Peyer's patch (tissue), 4 donors: ENCODE measurements at regions not wholly inside any gene's neighbourhood (a gene's known extent, or its start where the extent isn't known, plus 50 kb on each side); places are given as distances from the start of the nearest gene placed in this dataset.

Source experiments
- DNase-seq, 3 donors: peaks; one replicate each; pipeline ENCODE4 v3.0.0-alpha.2; 2017 to 2019
- H3K27ac ChIP-seq, 4 donors: fragments of 200-600 bp; sonication (generic); one replicate each; pipeline ENCODE4 v1.5.1; 2016 to 2019
- H3K27me3 ChIP-seq, 2 donors: fragments of 200-600 bp; sonication (generic); one replicate each; pipeline ENCODE4 v1.5.1; 2019
- H3K36me3 ChIP-seq, 3 donors: fragments of 200-600 bp; sonication (generic); one replicate each; pipeline ENCODE4 v1.5.1; 2016 to 2019
- H3K4me1 ChIP-seq, 4 donors: fragments of 200-600 bp; sonication (generic); one replicate each; pipeline ENCODE4 v1.5.1; 2016 to 2019
- H3K4me3 ChIP-seq, 4 donors: fragments of 200-600 bp; sonication (generic); 1 replicate in 3 of 4; 2 replicates in 1 of 4; pipeline ENCODE4 v1.5.1; 2016 to 2019; ENCODE audit warnings: mild to moderate bottlenecking in 1 of 4
- H3K9me3 ChIP-seq, 4 donors: fragments of 200-600 bp; sonication (generic); one replicate each; pipeline ENCODE4 v1.5.1; 2016 to 2019; ENCODE audit warnings: mild to moderate bottlenecking in 1 of 4
- POLR2A ChIP-seq, 2 donors: fragments of 450-650 bp; IDR thresholded peaks; one replicate each; pipeline ENCODE4 v1.5.1; 2017; ENCODE audit warnings: antibody characterized with exemption in 2 of 2, mild to moderate bottlenecking in 2 of 2, moderate library complexity in 2 of 2
- TF ChIP-seq, protein P1 (sequence below), 6 experiments: fragments of 450-650 bp in 4 of 6; fragments of 200-600 bp in 2 of 6; sonication (generic) in 1 of 6; IDR thresholded peaks; one replicate each; pipeline ENCODE4 v1.5.1; 2017 to 2019; ENCODE audit warnings: antibody characterized with exemption in 6 of 6, mild to moderate bottlenecking in 3 of 6, moderate library complexity in 1 of 6

DNA sequence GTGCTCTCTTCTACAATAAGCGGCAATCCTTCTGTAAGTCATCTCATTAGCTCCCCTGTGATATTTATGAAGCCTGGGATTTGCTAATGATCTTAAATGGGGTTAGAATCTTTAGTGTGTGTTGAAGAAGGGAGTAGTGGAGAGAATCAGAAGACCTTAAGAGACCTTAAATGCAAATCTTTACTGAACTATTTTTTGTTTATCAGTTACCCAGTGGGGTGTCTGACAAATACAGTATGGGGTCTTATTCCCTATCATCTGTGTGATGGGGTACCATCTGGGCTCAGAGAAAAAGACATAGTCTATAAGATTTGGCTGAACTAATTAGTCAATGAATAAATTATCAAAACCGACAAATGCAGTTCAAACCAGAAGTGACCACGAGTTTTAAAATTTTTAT is 378.4 kb upstream of the SGCD start:
- H3K27me3 ChIP-seq, result no peaks in the 10 kb centered on the region
- no peaks in the 10 kb centered on the region for H3K36me3 ChIP-seq
- TF ChIP-seq, protein P1, sequence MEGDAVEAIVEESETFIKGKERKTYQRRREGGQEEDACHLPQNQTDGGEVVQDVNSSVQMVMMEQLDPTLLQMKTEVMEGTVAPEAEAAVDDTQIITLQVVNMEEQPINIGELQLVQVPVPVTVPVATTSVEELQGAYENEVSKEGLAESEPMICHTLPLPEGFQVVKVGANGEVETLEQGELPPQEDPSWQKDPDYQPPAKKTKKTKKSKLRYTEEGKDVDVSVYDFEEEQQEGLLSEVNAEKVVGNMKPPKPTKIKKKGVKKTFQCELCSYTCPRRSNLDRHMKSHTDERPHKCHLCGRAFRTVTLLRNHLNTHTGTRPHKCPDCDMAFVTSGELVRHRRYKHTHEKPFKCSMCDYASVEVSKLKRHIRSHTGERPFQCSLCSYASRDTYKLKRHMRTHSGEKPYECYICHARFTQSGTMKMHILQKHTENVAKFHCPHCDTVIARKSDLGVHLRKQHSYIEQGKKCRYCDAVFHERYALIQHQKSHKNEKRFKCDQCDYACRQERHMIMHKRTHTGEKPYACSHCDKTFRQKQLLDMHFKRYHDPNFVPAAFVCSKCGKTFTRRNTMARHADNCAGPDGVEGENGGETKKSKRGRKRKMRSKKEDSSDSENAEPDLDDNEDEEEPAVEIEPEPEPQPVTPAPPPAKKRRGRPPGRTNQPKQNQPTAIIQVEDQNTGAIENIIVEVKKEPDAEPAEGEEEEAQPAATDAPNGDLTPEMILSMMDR (IDR thresholded peaks at IDR 0.05), result no peak
- no peak for TF ChIP-seq POLR2A (IDR thresholded peaks at IDR 0.05)
- H3K4me3 ChIP-seq, result no peak overlapping the region
- H3K4me1 ChIP-seq, result peaks cover 0 to 9% (median 0%) of the 10 kb centered on the region in 4 donors
- DNase-seq, result no peak
- no peaks in the 10 kb centered on the region for H3K9me3 ChIP-seq
- no peak overlapping the region for H3K27ac ChIP-seq

DNA sequence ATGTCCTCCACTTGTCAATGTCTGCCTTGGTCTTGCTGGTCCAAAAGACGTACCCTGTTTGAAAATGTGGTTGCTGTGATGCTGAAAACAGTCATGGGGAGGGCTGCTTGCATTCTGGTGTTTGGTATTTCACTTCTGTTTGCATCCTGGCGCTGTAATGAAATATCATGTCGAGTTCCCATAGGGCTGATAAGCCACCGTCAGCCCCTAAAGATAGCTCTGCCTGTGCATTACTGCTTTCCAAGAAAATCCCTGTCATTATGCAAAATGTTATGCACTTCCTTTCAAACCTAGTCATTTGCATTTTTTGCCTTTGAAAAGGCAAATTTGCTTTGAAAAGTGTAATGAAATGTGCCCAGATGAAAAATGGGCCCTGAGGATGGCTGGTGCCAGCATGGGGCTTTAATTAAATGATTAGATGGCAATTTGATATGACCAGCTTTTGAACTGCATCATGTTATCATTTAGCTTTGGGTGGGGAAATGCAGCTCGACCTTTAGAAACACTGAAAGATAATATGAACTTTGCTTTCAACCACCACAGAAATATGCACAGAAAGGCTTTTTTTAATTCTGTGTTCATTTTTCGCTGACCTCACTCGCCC is 374.4 kb upstream of the SGCD start:
- TF ChIP-seq, protein P1 (IDR thresholded peaks at IDR 0.05), result no peak
- TF ChIP-seq POLR2A (IDR thresholded peaks at IDR 0.05), result no peak
- no peaks in the 10 kb centered on the region for H3K9me3 ChIP-seq
- H3K27me3 ChIP-seq, result no peaks in the 10 kb centered on the region
- no peaks in the 10 kb centered on the region for H3K36me3 ChIP-seq
- no peak overlapping the region for H3K4me3 ChIP-seq
- no peak for DNase-seq
- H3K4me1 ChIP-seq, result peaks cover 0 to 15% (median 0%) of the 10 kb centered on the region in 4 donors
- peak overlapping the region in 2 of 4 donors; percentile 18 to 30 for H3K27ac ChIP-seq

DNA sequence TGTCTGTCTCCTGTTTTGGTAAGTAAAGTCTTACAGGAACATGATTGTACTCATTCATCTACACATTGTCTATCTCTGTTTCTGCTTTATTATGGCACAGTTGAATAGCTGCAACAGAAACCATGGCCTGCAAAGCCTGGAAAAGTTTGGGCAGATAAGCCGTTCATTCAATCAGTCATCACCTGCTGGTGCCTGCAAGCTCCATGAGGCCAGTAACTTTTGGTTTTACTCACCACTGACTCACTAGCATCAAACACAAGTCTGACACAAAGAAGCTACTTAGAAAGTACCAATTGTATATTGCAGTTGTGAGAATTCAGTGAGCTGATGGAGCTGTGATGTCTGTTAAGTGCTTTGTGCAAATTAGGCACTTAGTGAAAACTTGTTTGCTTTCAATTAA is 373.6 kb upstream of the SGCD start:
- no peak overlapping the region for H3K27ac ChIP-seq
- peaks cover 0 to 15% (median 0%) of the 10 kb centered on the region in 4 donors for H3K4me1 ChIP-seq
- H3K36me3 ChIP-seq, result no peaks in the 10 kb centered on the region
- DNase-seq, result no peak
- no peaks in the 10 kb centered on the region for H3K27me3 ChIP-seq
- H3K4me3 ChIP-seq, result no peak overlapping the region
- no peaks in the 10 kb centered on the region for H3K9me3 ChIP-seq
- TF ChIP-seq, protein P1 (IDR thresholded peaks at IDR 0.05), result no peak
- TF ChIP-seq POLR2A (IDR thresholded peaks at IDR 0.05), result no peak

DNA sequence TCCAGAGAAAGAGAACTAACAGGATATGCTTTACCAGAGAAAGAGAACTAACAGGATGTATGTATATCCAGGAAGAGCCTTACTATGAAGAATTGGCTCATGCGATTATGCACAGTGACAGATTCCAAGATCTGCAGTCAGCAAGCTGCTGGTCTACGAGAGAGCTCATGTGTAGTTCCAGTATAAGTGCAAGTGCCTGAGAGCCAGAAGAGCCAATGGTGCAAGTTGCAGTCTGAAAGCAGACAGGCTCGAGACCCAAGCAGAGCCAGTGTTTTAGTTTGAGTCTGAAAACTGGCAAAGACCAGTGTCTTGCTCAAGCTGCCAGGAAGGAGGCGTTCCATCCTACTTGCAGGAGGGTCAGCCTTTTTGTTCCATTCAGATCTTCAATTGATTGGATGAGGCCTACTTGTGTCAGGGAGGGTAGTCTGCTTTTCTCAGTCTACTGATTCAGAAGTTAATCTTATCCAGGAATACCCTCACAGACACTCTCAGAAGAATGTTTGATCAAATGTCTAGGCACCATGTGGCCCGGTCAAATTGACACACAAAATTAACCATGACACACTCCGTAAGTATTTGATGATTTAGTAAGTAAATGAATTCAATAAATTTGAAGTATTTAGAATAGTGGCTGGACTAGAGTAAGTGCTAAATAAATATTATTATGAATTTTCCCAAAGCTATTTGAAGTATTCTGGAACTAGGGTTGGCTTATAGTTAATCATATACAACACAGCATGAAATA is 372.1 kb upstream of the SGCD start:
- Histone ChIP-seq H3K27ac (no peak overlapping the region), H3K27me3 (no peaks in the 10 kb centered on the region), H3K36me3 (no peaks in the 10 kb centered on the region), H3K9me3 (no peaks in the 10 kb centered on the region), H3K4me3 (no peak overlapping the region), H3K4me1 (peaks cover 0 to 15% (median 0%) of the 10 kb centered on the region in 4 donors)
- no peak for DNase-seq
- no peak for TF ChIP-seq POLR2A (IDR thresholded peaks at IDR 0.05)
- TF ChIP-seq, protein P1 (IDR thresholded peaks at IDR 0.05), result no peak

DNA sequence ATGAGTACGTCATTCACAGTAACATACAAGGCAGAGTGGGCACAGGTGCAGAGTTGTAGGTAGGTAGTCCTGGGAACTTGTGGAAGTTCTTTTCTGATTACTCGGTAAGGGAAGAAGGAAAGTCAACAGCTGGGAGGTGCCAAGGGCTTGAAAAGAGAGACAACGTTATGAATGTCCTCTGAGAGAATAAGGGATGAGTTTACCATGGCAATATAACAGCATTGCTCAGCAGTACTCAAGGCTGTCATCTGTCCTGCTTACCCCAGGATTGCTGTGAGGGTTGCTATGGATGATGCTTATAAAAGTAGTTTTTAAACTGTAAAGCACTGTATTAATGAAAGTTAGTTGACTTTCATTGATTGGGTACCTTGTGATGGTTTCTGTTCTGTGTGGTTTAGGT is 369.1 kb upstream of the SGCD start:
- H3K36me3 ChIP-seq, result no peaks in the 10 kb centered on the region
- H3K9me3 ChIP-seq, result no peaks in the 10 kb centered on the region
- H3K4me3 ChIP-seq, result no peak overlapping the region
- no peak for DNase-seq
- H3K4me1 ChIP-seq, result peaks cover 0 to 8% (median 0%) of the 10 kb centered on the region in 4 donors
- no peak overlapping the region for H3K27ac ChIP-seq
- TF ChIP-seq, protein P1 (IDR thresholded peaks at IDR 0.05), result no peak
- TF ChIP-seq POLR2A (IDR thresholded peaks at IDR 0.05), result no peak
- H3K27me3 ChIP-seq, result no peaks in the 10 kb centered on the region
